ENCODE measurements at regions not wholly inside any gene's neighbourhood (a gene's known extent, or its start where the extent isn't known, plus 50 kb on each side); places are given as distances from the start of the nearest gene placed in this dataset.

GRCh38 chr7:47028284-47028683 is 553.6 kb downstream of the TNS3 start:
- ATAC-seq (ENCODE audit: low read depth) (no peak), DNase-seq (ENCODE audit: low spot score in 2 of 2) (no peak)
- Mint-ChIP-seq H3K4me1 (no peaks in the 10 kb centered on the region), H3K27me3 (peaks cover 6% of the 10 kb centered on the region), H3K27ac (no peak overlapping the region), H3K9me3 (no peaks in the 10 kb centered on the region), H3K4me3 (no peak overlapping the region), H3K36me3 (no peaks in the 10 kb centered on the region)

- DNase-seq (ENCODE audit: low spot score in 2 of 2), result no peak
- no peak for ATAC-seq (ENCODE audit: low read depth)
- H3K27me3 Mint-ChIP-seq, result peaks cover 6% of the 10 kb centered on the region
- no peak overlapping the region for H3K27ac Mint-ChIP-seq
- no peaks in the 10 kb centered on the region for H3K36me3 Mint-ChIP-seq
- no peaks in the 10 kb centered on the region for H3K9me3 Mint-ChIP-seq
- no peak overlapping the region for H3K4me3 Mint-ChIP-seq
- H3K4me1 Mint-ChIP-seq, result no peaks in the 10 kb centered on the region
Observed at GRCh38 chr7:47027695-47028240, 554.1 kb downstream of the TNS3 start.

- peaks cover 6% of the 10 kb centered on the region for H3K27me3 Mint-ChIP-seq
- no peaks in the 10 kb centered on the region for H3K36me3 Mint-ChIP-seq
- no peak overlapping the region for H3K4me3 Mint-ChIP-seq
- no peaks in the 10 kb centered on the region for H3K9me3 Mint-ChIP-seq
- no peak for DNase-seq (ENCODE audit: low spot score in 2 of 2)
- H3K27ac Mint-ChIP-seq, result no peak overlapping the region
- no peak for ATAC-seq (ENCODE audit: low read depth)
- no peaks in the 10 kb centered on the region for H3K4me1 Mint-ChIP-seq
Observed at GRCh38 chr7:47026780-47027361, 555.0 kb downstream of the TNS3 start.

DNA sequence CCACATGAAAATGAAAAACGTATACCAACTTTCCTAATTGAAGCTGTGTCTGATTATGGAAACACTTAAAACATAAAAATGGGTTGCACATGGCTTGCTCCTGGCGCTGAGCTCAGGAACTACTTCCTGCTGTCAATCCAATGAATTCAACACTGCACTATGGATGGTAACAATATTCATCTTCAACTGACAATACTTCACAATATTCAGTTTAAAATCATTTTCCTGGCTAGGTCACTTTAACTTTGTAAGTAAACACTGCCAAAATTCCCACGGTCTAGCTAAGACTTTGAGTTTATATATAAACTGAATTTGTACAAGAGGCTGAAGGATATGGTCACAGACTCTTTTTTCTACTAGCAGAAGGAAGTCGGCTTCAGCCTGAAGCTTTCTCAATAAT is 556.9 kb downstream of the TNS3 start:
- H3K4me3 Mint-ChIP-seq, result no peak overlapping the region
- H3K9me3 Mint-ChIP-seq, result peaks cover 2% of the 10 kb centered on the region
- H3K36me3 Mint-ChIP-seq, result no peaks in the 10 kb centered on the region
- DNase-seq (ENCODE audit: low spot score in 2 of 2) (no peak), ATAC-seq (ENCODE audit: low read depth) (no peak)
- H3K27me3 Mint-ChIP-seq, result peaks cover 4% of the 10 kb centered on the region
- H3K27ac Mint-ChIP-seq, result no peak overlapping the region
- no peaks in the 10 kb centered on the region for H3K4me1 Mint-ChIP-seq

- H3K27ac Mint-ChIP-seq, result no peak overlapping the region
- no peaks in the 10 kb centered on the region for H3K36me3 Mint-ChIP-seq
- no peak overlapping the region for H3K4me3 Mint-ChIP-seq
- DNase-seq (ENCODE audit: low spot score in 2 of 2) (no peak), ATAC-seq (ENCODE audit: low read depth) (no peak)
- H3K27me3 Mint-ChIP-seq, result peaks cover 2% of the 10 kb centered on the region
- peaks cover 2% of the 10 kb centered on the region for H3K9me3 Mint-ChIP-seq
- H3K4me1 Mint-ChIP-seq, result no peaks in the 10 kb centered on the region
Observed at GRCh38 chr7:47008461-47008860, 573.5 kb downstream of the TNS3 start.

- Mint-ChIP-seq H3K27ac (no peak overlapping the region), H3K36me3 (no peaks in the 10 kb centered on the region), H3K4me1 (no peaks in the 10 kb centered on the region), H3K9me3 (peaks cover 2% of the 10 kb centered on the region), H3K27me3 (peaks cover 2% of the 10 kb centered on the region), H3K4me3 (no peak overlapping the region)
- ATAC-seq (ENCODE audit: low read depth) (no peak), DNase-seq (ENCODE audit: low spot score in 2 of 2) (no peak)
Observed at GRCh38 chr7:47007471-47007870, 574.4 kb downstream of the TNS3 start.

DNA sequence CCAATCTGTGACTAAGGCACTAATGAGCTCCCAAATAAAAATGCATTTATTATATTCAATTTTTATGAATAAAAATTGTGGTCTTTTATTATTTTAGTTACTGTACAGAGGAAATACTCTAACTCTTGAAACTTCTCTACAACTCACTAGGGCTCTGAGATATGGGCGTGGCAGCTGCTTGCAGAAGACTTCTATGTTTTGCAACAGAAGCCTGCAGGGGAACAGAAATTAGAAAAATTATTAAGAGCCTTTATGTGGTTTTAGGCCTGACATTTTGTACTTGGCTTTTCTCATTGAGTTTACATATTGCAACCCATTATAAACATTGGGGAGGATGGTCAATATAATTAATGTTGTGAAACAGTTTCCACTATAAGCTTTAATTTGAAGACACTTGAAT is 581.4 kb downstream of the TNS3 start:
- ATAC-seq (ENCODE audit: low read depth), result no peak
- Mint-ChIP-seq H3K27me3 (no peaks in the 10 kb centered on the region), H3K9me3 (peaks cover 2% of the 10 kb centered on the region), H3K4me1 (no peaks in the 10 kb centered on the region), H3K36me3 (no peaks in the 10 kb centered on the region), H3K27ac (no peak overlapping the region), H3K4me3 (no peak overlapping the region)
- no peak for DNase-seq (ENCODE audit: low spot score in 2 of 2)

DNA sequence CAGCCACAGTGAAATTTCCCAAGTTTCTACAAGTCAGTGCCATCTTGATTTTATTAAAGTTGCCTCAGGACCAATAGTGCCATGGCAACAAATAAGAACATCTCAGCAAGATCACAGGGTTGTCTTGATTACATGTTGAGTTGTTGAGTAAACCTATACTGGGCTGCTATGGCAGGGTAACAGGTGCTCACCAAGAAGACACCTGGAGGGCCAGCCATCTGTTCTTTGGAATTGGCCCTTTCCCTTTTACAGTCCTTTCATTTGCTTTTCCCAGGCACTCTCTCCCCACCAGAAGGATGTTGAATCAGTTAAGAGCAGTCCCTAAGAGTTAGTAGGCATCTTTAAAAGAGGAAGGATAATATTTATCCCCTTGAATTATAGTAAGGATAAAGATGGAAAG is 582.0 kb downstream of the TNS3 start:
- Mint-ChIP-seq H3K4me3 (no peak overlapping the region), H3K27me3 (no peaks in the 10 kb centered on the region), H3K27ac (no peak overlapping the region), H3K4me1 (no peaks in the 10 kb centered on the region), H3K36me3 (no peaks in the 10 kb centered on the region), H3K9me3 (peaks cover 2% of the 10 kb centered on the region)
- no peak for DNase-seq (ENCODE audit: low spot score in 2 of 2)
- ATAC-seq (ENCODE audit: low read depth), result no peak

DNA sequence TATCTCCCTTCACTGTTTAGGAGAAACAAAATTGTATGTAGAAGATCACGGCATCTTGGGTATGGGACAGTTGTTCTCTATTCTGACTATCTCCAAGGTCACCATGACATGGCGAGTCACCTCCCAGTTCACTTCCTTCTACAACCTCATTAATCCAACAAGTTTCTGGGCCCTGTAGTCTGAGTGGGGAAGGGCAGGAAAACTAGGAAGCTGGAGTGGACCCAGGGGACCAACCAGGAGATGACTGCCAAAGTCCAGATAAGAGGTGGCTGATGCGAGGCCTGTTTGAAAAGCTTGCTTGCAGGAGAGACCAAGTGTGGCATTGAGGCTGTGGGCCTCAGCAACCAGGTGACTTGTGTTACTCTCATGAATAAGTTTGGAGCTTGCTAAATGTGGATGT is 584.9 kb downstream of the TNS3 start:
- no peak overlapping the region for H3K4me3 Mint-ChIP-seq
- no peak overlapping the region for H3K27ac Mint-ChIP-seq
- no peaks in the 10 kb centered on the region for H3K36me3 Mint-ChIP-seq
- no peak for DNase-seq (ENCODE audit: low spot score in 2 of 2)
- no peak for ATAC-seq (ENCODE audit: low read depth)
- H3K4me1 Mint-ChIP-seq, result no peaks in the 10 kb centered on the region
- H3K27me3 Mint-ChIP-seq, result no peaks in the 10 kb centered on the region
- no peaks in the 10 kb centered on the region for H3K9me3 Mint-ChIP-seq

DNA sequence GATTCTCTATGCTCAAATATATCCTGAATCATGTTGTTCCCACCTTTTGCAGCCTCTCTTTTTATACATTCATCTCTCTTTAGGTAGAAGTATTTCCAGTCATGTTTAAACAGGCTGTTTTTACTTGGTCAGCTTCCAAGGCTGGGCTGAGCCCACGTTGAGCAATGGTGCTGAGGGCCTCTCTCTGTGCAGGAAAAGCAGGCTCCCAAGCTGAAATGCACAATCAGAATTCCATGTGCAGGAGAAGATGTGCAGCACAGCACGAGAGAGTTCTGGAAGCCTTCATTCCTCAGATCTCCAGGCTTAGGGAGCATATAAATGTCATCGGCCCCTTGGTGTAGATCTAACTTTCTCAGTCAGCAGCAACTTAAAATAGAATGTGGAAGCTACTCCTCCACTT is 588.5 kb downstream of the TNS3 start:
- H3K27me3 Mint-ChIP-seq, result no peaks in the 10 kb centered on the region
- no peak for DNase-seq (ENCODE audit: low spot score in 2 of 2)
- no peak overlapping the region for H3K4me3 Mint-ChIP-seq
- no peaks in the 10 kb centered on the region for H3K36me3 Mint-ChIP-seq
- no peaks in the 10 kb centered on the region for H3K9me3 Mint-ChIP-seq
- H3K4me1 Mint-ChIP-seq, result no peaks in the 10 kb centered on the region
- H3K27ac Mint-ChIP-seq, result no peak overlapping the region
- ATAC-seq (ENCODE audit: low read depth), result no peak

GRCh38 chr7:46990761-46991160 is 591.1 kb downstream of the TNS3 start:
- ATAC-seq (ENCODE audit: low read depth), result no peak
- H3K4me3 Mint-ChIP-seq, result no peak overlapping the region
- no peaks in the 10 kb centered on the region for H3K27me3 Mint-ChIP-seq
- no peak overlapping the region for H3K27ac Mint-ChIP-seq
- no peaks in the 10 kb centered on the region for H3K4me1 Mint-ChIP-seq
- no peak for DNase-seq (ENCODE audit: low spot score in 2 of 2)
- no peaks in the 10 kb centered on the region for H3K9me3 Mint-ChIP-seq
- no peaks in the 10 kb centered on the region for H3K36me3 Mint-ChIP-seq

DNA sequence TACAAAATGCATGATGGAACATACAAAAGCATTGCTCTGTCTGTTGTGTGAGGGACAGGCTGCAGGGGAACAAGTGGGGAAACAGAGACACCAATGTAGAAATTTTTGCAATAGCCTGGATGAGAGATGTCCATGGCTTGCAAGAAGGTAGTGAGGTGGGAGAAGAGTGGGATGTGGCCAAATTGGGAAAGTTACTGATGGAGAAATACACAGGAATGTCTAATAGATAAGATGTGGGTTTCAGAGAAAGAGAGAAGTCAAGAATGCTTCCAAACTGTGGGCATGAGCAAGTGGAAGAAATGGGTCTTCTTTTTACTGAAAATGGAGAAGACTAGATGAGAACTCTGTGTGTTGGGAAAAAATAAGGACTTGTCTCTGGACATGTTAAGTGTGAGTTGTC is 592.7 kb downstream of the TNS3 start:
- no peaks in the 10 kb centered on the region for H3K27me3 Mint-ChIP-seq

GRCh38 chr7:46982928-46983327 is 599.0 kb downstream of the TNS3 start:
- H3K27ac Mint-ChIP-seq, result no peak overlapping the region
- no peaks in the 10 kb centered on the region for H3K36me3 Mint-ChIP-seq
- no peaks in the 10 kb centered on the region for H3K4me1 Mint-ChIP-seq
- no peaks in the 10 kb centered on the region for H3K27me3 Mint-ChIP-seq
- H3K4me3 Mint-ChIP-seq, result no peak overlapping the region
- peaks cover 5% of the 10 kb centered on the region for H3K9me3 Mint-ChIP-seq
- no peak for DNase-seq (ENCODE audit: low spot score in 2 of 2)
- no peak for ATAC-seq (ENCODE audit: low read depth)

More for the DNA sequence above, 592.7 kb downstream of the TNS3 start:
- Mint-ChIP-seq H3K4me3 (no peak overlapping the region), H3K4me1 (no peaks in the 10 kb centered on the region), H3K9me3 (no peaks in the 10 kb centered on the region), H3K27ac (no peak overlapping the region), H3K36me3 (no peaks in the 10 kb centered on the region)
- ATAC-seq (ENCODE audit: low read depth) (no peak), DNase-seq (ENCODE audit: low spot score in 2 of 2) (no peak)

- DNase-seq (ENCODE audit: low spot score in 2 of 2) (no peak), ATAC-seq (ENCODE audit: low read depth) (no peak)
- Mint-ChIP-seq H3K27ac (no peak overlapping the region), H3K9me3 (peaks cover 6% of the 10 kb centered on the region), H3K4me1 (no peaks in the 10 kb centered on the region), H3K27me3 (no peaks in the 10 kb centered on the region), H3K36me3 (no peaks in the 10 kb centered on the region), H3K4me3 (no peak overlapping the region)
Observed at GRCh38 chr7:46979439-46979838, 602.5 kb downstream of the TNS3 start.

- H3K27me3 Mint-ChIP-seq, result no peaks in the 10 kb centered on the region
Observed at GRCh38 chr7:46975493-46975892, 606.4 kb downstream of the TNS3 start.

More at GRCh38 chr7:46975493-46975892, 606.4 kb downstream of the TNS3 start:
- no peak overlapping the region for H3K27ac Mint-ChIP-seq
- no peak for DNase-seq (ENCODE audit: low spot score in 2 of 2)
- H3K36me3 Mint-ChIP-seq, result no peaks in the 10 kb centered on the region
- no peak for ATAC-seq (ENCODE audit: low read depth)
- H3K9me3 Mint-ChIP-seq, result peaks cover 1% of the 10 kb centered on the region
- H3K4me3 Mint-ChIP-seq, result no peak overlapping the region
- no peaks in the 10 kb centered on the region for H3K4me1 Mint-ChIP-seq

All from memory B cell (primary cell).